K562 (cell line): ENCODE measurements at regions not wholly inside any gene's neighbourhood (a gene's known extent, or its start where the extent isn't known, plus 50 kb on each side); places are given as distances from the start of the nearest gene placed in this dataset.

ENCODE experiments used
- ATAC-seq: fragments of 200-7000 bp; cut with Tn5 transposase; 3 replicates; pipeline ENCODE4 v1.9.1; 2020; ENCODE audit warnings: moderate library complexity
- BruUV-seq: library from RNA; stranded (reverse); fragments of 400-500 nt; replicated peaks from 2 replicates; lab custom pipeline; 2021; lab: Mats Ljungman, UMichigan
- CTCF ChIA-PET: fragments of 300-600 bp; formaldehyde crosslinking; extraction: SDS; loops from one replicate; lab custom pipeline; 2021; ENCODE audit warnings: low intra/inter-chr PET ratio; lab: Yijun Ruan, JAX
- POLR2A ChIA-PET: fragments of 300-600, 350-650 bp; sonication (Branson Sonifier 250); formaldehyde crosslinking; extraction: SDS; loops from one replicate; lab custom pipeline; 2021; ENCODE audit warnings: antibody characterized with exemption, inconsistent platforms; lab: Yijun Ruan, JAX
- DNase-seq, 4 experiments: peaks; one replicate each; pipeline versions ENCODE4 v3.0.0 to v3.0.0-alpha.2; 2011 to 2018; ENCODE audit warnings: low spot score in 3 of 4, mixed read lengths in 3 of 4; ENCODE audit errors: extremely low read depth in 1 of 4
- FAIRE-seq: peaks from 2 replicates; lab custom pipeline; 2011; peaks lifted over from hg19 to GRCh38; lab: Jason Lieb, UNC
- H2AFZ ChIP-seq: 2 replicates; pipeline ENCODE4 v1.6.0; 2011; ENCODE audit warnings: low read depth, low read length, control low read depth, inconsistent platforms
- H3K27ac ChIP-seq: fragments of 200-600 bp; 3 replicates; pipeline ENCODE4 v1.8.0; 2011; ENCODE audit warnings: low read depth, mild to moderate bottlenecking, control low read depth, inconsistent platforms, low read length, moderate library complexity, mixed read lengths; ENCODE audit errors: extremely low read depth
- H3K27me3 ChIP-seq, 2 experiments: fragments of 300-600 bp in 1 of 2; 2 replicates in 1 of 2; 3 replicates in 1 of 2; pipeline versions ENCODE4 v1.6.0 to v1.8.0; 2011; ENCODE audit warnings: inconsistent platforms in 2 of 2, low read length in 2 of 2, mild to moderate bottlenecking in 1 of 2, mixed read lengths in 1 of 2, moderate library complexity in 1 of 2; ENCODE audit not compliant: control insufficient read depth in 2 of 2, insufficient read depth in 2 of 2
- H3K36me3 ChIP-seq: fragments of 300-600 bp; 3 replicates; pipeline ENCODE4 v1.8.0; 2011; ENCODE audit warnings: mild to moderate bottlenecking, low read length, inconsistent platforms; ENCODE audit not compliant: control insufficient read depth, insufficient read depth
- H3K4me1 ChIP-seq, 2 experiments: fragments of 200-600 bp in 1 of 2; replicated peaks in 1 of 2; 2 replicates in 1 of 2; 3 replicates in 1 of 2; pipeline versions ENCODE4 v1.5.1 to v1.8.0; 2011; ENCODE audit warnings: inconsistent platforms in 2 of 2, low read length in 2 of 2, mild to moderate bottlenecking in 1 of 2, mixed read lengths in 1 of 2, moderate library complexity in 1 of 2; ENCODE audit not compliant: control insufficient read depth in 2 of 2, insufficient read depth in 2 of 2
- H3K4me2 ChIP-seq: 2 replicates; pipeline ENCODE4 v1.6.1; 2011; ENCODE audit warnings: low read length, control low read depth, inconsistent platforms, mixed read lengths; ENCODE audit not compliant: insufficient read depth
- H3K4me3 ChIP-seq: fragments of 200-600 bp; sonication (generic), shearing (Covaris generic); 2 replicates; pipeline ENCODE4 v1.5.1; 2016; ENCODE audit warnings: control low read depth, inconsistent platforms
- H3K79me2 ChIP-seq: fragments of 200-600 bp; 3 replicates; pipeline ENCODE4 v1.8.0; 2011; ENCODE audit warnings: low read length, inconsistent platforms; ENCODE audit not compliant: control insufficient read depth, insufficient read depth
- H3K9ac ChIP-seq, 2 experiments: 2 replicates each; pipeline versions ENCODE4 v1.6.0 to v1.6.1; 2011; ENCODE audit warnings: low read depth in 2 of 2, low read length in 2 of 2, control low read depth in 1 of 2, inconsistent platforms in 1 of 2, mild to moderate bottlenecking in 1 of 2, mixed read lengths in 1 of 2; ENCODE audit not compliant: insufficient read depth in 1 of 2
- H3K9me1 ChIP-seq: one replicate; pipeline ENCODE4 v1.6.0; 2011; ENCODE audit warnings: inconsistent platforms, mild to moderate bottlenecking, low read length, moderate library complexity; ENCODE audit not compliant: control insufficient read depth, insufficient read depth
- H3K9me3 ChIP-seq: replicated peaks from 2 replicates; pipeline ENCODE4 v1.5.1; 2011; ENCODE audit warnings: low read depth, low read length, inconsistent platforms; ENCODE audit not compliant: control insufficient read depth, insufficient read depth
- H4K20me1 ChIP-seq: replicated peaks from 2 replicates; pipeline ENCODE4 v1.6.1; 2011; ENCODE audit warnings: low read length, inconsistent platforms, mixed read lengths; ENCODE audit not compliant: control insufficient read depth, insufficient read depth
- ARID2 ChIP-seq: fragments of 450-650 bp; IDR thresholded peaks from 2 replicates; pipeline ENCODE4 v1.6.1; 2017; ENCODE audit warnings: antibody characterized with exemption, mild to moderate bottlenecking
- BRCA1 ChIP-seq, 2 experiments: fragments of 450-650 bp in 1 of 2; sonication (generic) in 1 of 2; formaldehyde crosslinking in 1 of 2; IDR thresholded peaks; 2 replicates each; pipeline versions ENCODE4 v1.5.0 to v1.6.1; 2017 to 2020; ENCODE audit warnings: mild to moderate bottlenecking in 1 of 2, missing genetic modification reagents in 1 of 2
- CCAR2 ChIP-seq: fragments of 200-400 bp; formaldehyde crosslinking; IDR thresholded peaks from 2 replicates; pipeline ENCODE4 v1.6.1; 2017; ENCODE audit warnings: mild to moderate bottlenecking, low read depth, low read length
- CSDE1 ChIP-seq, 2 experiments: fragments of 450-650 bp; IDR thresholded peaks; 2 replicates each; pipeline ENCODE4 v1.6.1; 2016; ENCODE audit warnings: mild to moderate bottlenecking in 1 of 2
- HMG20A ChIP-seq: fragments of 450-650 bp; formaldehyde crosslinking; conservative IDR thresholded peaks from 2 replicates; pipeline ENCODE4 v1.4.0; 2020; ENCODE audit warnings: mild to moderate bottlenecking, mixed read lengths
- MAFF ChIP-seq: IDR thresholded peaks from 2 replicates; pipeline ENCODE4 v1.6.1; 2012; ENCODE audit warnings: low read length, improper control_type of control experiment
- MEF2A ChIP-seq: IDR thresholded peaks from 2 replicates; pipeline ENCODE4 v1.6.1; 2011; ENCODE audit warnings: low read depth, mild to moderate bottlenecking, low read length, moderate library complexity; ENCODE audit not compliant: control insufficient read depth
- MNT ChIP-seq, 2 experiments: fragments of 450-650 bp; conservative IDR thresholded peaks; 2 replicates each; pipeline ENCODE4 v1.6.1; 2017; ENCODE audit warnings: mild to moderate bottlenecking in 2 of 2, moderate library complexity in 2 of 2
- PRPF4 ChIP-seq: fragments of 200-400 bp; formaldehyde crosslinking; IDR thresholded peaks from one replicate; pipeline ENCODE4 v1.6.1; 2017; ENCODE audit warnings: low read length, low read depth, mild to moderate bottlenecking; ENCODE audit not compliant: insufficient read depth, poor library complexity, severe bottlenecking
- RHOXF2B ChIP-seq: fragments of 250-450 bp; sonication (Bioruptor Pico); conservative IDR thresholded peaks from 2 replicates; pipeline ENCODE4 v1.5.1; 2021
- SMARCE1 ChIP-seq: fragments of 450-650 bp; IDR thresholded peaks from 2 replicates; pipeline ENCODE4 v1.7.1; 2016; ENCODE audit warnings: mild to moderate bottlenecking
- ZFP30 ChIP-seq: fragments of 250-450 bp; sonication (Bioruptor Pico); IDR thresholded peaks from 2 replicates; pipeline ENCODE4 v1.8.0; 2022; ENCODE audit warnings: moderate library complexity, mild to moderate bottlenecking, inconsistent platforms, borderline replicate concordance
- ZFX ChIP-seq: sonication (generic); formaldehyde crosslinking; IDR thresholded peaks from 2 replicates; pipeline ENCODE4 v1.8.0; 2022; ENCODE audit warnings: mild to moderate bottlenecking, missing genetic modification reagents, moderate library complexity
- ZNF165 ChIP-seq: fragments of 250-450 bp; sonication (Bioruptor Pico); IDR thresholded peaks from 2 replicates; pipeline ENCODE4 v1.4.0; 2020; ENCODE audit warnings: borderline replicate concordance
- ZNF174 ChIP-seq: fragments of 250-450 bp; sonication (Bioruptor Pico); IDR thresholded peaks from 2 replicates; pipeline ENCODE4 v1.4.0; 2020; ENCODE audit warnings: mild to moderate bottlenecking
- ZNF668 ChIP-seq: fragments of 250-450 bp; sonication (Bioruptor Pico); IDR thresholded peaks from 2 replicates; pipeline ENCODE4 v1.8.0; 2022; ENCODE audit warnings: mild to moderate bottlenecking, inconsistent platforms
- WGBS: fragments of 100-300 bp; shearing (Covaris generic); methylation state at CpG from one replicate; pipeline ENCODE4 v1.1.6; 2016; ENCODE audit warnings: low coverage, mixed read lengths; ENCODE audit not compliant: insufficient coverage; ENCODE audit errors: missing lambda C conversion rate; 5-methylcytosine and 5-hydroxymethylcytosine counted together
- in situ Hi-C: fragments of 300-500 bp; cut with MboI; formaldehyde crosslinking; loops from 4 replicates; pipeline ENCODE4 v1.15.0; 2018; ENCODE audit warnings: inconsistent platforms, mixed read lengths
- intact Hi-C: fragments of 100-400 bp; cut with micrococcal nuclease; formaldehyde crosslinking; loops from 2 replicates; pipeline ENCODE4 v1.14.2; 2022
- TF ChIP-seq, protein P1 (sequence below), 2 experiments: fragments of 450-650 bp; IDR thresholded peaks; 2 replicates each; pipeline ENCODE4 v1.6.1; 2016

DNA sequence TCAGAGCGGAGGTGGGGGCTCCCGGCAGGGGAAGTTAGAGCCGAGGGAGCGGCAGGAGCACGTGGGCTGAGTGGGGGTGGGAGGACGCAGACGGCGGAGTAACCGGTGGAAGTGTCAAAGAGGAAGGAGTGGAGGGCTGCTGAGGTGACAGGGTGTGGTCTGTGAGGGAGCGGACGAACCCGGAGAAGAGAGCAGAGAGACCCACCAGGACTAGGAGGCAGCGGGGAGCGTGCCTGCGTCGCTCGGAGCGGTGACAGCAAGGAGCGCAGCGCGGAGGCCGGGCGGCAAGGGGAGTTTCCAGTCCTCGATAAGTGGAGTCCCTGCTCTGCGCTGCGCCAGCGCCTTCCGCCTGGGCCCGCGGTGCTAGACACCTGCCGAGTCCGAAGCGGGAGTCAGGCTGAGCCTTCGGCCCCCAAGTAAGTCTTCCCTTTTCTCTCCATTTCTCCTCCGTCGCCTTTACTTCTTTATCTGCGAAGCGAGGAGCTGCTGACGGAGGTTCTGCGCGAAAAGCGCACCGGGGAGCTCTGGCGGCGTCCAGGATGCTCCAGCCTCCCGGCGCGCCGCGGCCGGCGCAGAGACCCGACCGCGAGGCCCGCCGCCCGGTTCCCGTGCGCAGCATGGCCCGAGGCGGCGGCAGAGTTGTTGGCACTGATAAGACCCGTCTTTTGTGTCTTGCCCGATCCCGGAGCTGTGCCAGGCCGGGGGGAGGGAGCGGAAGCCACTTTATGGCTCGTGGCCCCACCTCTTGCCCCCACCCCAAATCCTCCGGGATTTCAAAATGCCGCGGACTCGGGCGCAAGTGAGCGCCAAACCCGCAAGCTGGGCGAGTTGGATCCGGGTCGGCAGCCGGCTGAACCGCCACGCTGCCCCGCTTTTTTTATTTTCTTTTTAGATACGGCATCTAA, 533.0 kb upstream of the SEMA6D start:
- no peaks in the 10 kb centered on the region for H3K27me3 ChIP-seq
- no peaks in the 10 kb centered on the region for H4K20me1 ChIP-seq
- no peak for FAIRE-seq
- no peak overlapping the region for H3K27ac ChIP-seq
- H2AFZ ChIP-seq, result no peak overlapping the region
- H3K4me1 ChIP-seq, result no peaks in the 10 kb centered on the region
- BruUV-seq, result no TSS peak
- intact Hi-C loops (no loop called here), in situ Hi-C loops (no loop called here)
- 7% methylated on average over 63 of the region's 84 CpGs for WGBS
- ChIA-PET CTCF (no interaction called here), POLR2A (no interaction called here)
- no peaks in the 10 kb centered on the region for H3K9me3 ChIP-seq
- TF ChIP-seq SMARCE1 (no peak), ZNF165 (CRISPR knock-in tag) (no peak), MNT (conservative IDR thresholded peaks at IDR 0.05) (no peak), PRPF4 (no peak), MAFF (no peak), ARID2 (no peak), CCAR2 (no peak), ZNF174 (CRISPR knock-in tag) (no peak), BRCA1 (IDR thresholded peaks at IDR 0.05) (no peak), BRCA1 (CRISPR knock-in tag; IDR thresholded peaks at IDR 0.05) (no peak), ZNF668 (CRISPR knock-in tag) (no peak), MEF2A (no peak), RHOXF2B (no peak), ZFP30 (CRISPR knock-in tag) (no peak), CSDE1 (IDR thresholded peaks at IDR 0.05) (no peak), HMG20A (CRISPR knock-in tag) (no peak), ZFX (CRISPR knock-in tag) (no peak)
- TF ChIP-seq, protein P1, sequence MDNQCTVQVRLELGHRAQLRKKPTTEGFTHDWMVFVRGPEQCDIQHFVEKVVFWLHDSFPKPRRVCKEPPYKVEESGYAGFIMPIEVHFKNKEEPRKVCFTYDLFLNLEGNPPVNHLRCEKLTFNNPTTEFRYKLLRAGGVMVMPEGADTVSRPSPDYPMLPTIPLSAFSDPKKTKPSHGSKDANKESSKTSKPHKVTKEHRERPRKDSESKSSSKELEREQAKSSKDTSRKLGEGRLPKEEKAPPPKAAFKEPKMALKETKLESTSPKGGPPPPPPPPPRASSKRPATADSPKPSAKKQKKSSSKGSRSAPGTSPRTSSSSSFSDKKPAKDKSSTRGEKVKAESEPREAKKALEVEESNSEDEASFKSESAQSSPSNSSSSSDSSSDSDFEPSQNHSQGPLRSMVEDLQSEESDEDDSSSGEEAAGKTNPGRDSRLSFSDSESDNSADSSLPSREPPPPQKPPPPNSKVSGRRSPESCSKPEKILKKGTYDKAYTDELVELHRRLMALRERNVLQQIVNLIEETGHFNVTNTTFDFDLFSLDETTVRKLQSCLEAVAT (IDR thresholded peaks at IDR 0.05), result no peak
- TF ChIP-seq, all 486 proteins: peak for 0
- H3K4me2 ChIP-seq, result no peak overlapping the region
- H3K9ac ChIP-seq, result no peak overlapping the region
- no peaks in the 10 kb centered on the region for H3K36me3 ChIP-seq
- ATAC-seq, result no peak
- H3K4me3 ChIP-seq, result no peak overlapping the region
- H3K9me1 ChIP-seq, result no peaks in the 10 kb centered on the region
- no peak for DNase-seq
- H3K79me2 ChIP-seq, result no peaks in the 10 kb centered on the region
